ENCODE measurements at regions not wholly inside any gene's neighbourhood (a gene's known extent, or its start where the extent isn't known, plus 50 kb on each side); places are given as distances from the start of the nearest gene placed in this dataset.

DNA sequence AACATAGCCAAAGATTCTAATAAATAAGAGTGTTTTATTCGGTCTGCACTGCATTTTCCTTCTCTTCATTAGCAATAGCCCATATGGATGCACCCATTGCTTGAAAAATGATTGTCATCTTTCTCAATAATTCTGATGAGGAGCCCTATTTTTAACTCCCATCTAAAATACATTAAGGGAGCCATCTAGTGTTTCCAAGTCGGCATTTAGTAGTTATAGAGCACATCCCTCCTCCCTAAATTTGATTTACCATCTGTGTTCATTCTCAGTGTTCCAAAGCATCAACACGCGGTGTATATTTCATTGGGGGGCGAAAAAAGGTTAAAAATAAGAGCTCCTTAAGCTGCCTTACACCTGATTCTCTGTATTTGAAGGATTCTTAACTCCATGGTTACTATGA is 119.2 kb upstream of the IPO5 start:
- FAIRE-seq: no peak
- no peak overlapping the region for H2AFZ ChIP-seq (ENCODE audit: low read depth, low read length)
- H3K9ac ChIP-seq (ENCODE audit: insufficient read depth in 1 of 2, low read depth in 2 of 2, low read length in 2 of 2): no peak overlapping the region
- H3K4me1 ChIP-seq (replicated peaks in 1 of 2; ENCODE audit: control insufficient read depth in 2 of 2, insufficient read depth in 2 of 2, low read length in 2 of 2): no peaks in the 10 kb centered on the region
- intact Hi-C loops (cut with micrococcal nuclease) (no loop called here), in situ Hi-C loops (cut with MboI) (no loop called here)
- TF ChIP-seq GATAD2A (IDR thresholded peaks at IDR 0.05): no peak
- no peak for TF ChIP-seq ZNF263 (CRISPR knock-in tag; IDR thresholded peaks at IDR 0.05; ENCODE audit: borderline replicate concordance)
- no peak for TF ChIP-seq ZNF583 (CRISPR knock-in tag; IDR thresholded peaks at IDR 0.05)
- TF ChIP-seq BRCA1 (IDR thresholded peaks at IDR 0.05): no peak
- no peak for TF ChIP-seq BRCA1 (CRISPR knock-in tag; IDR thresholded peaks at IDR 0.05)
- no peak for TF ChIP-seq U2AF2 (optimal IDR thresholded peaks at IDR 0.05; ENCODE audit: low read depth, low read length)
- no peak for TF ChIP-seq NELFE (IDR thresholded peaks at IDR 0.05; ENCODE audit: insufficient read depth, insufficient read length)
- H3K4me3 ChIP-seq: no peak overlapping the region
- no TSS peak for BruUV-seq (replicated peaks)
- 0% methylated on average over 5 of the region's 5 CpGs for WGBS (ENCODE audit: insufficient coverage, low coverage, missing lambda C conversion rate)
- ChIA-PET CTCF (ENCODE audit: low intra/inter-chr PET ratio) (no interaction called here), POLR2A (no interaction called here)
- no peaks in the 10 kb centered on the region for H4K20me1 ChIP-seq (replicated peaks; ENCODE audit: control insufficient read depth, insufficient read depth, low read length)
- no peaks in the 10 kb centered on the region for H3K9me3 ChIP-seq (replicated peaks; ENCODE audit: control insufficient read depth, insufficient read depth, low read depth, low read length)
- no peaks in the 10 kb centered on the region for H3K9me1 ChIP-seq (ENCODE audit: control insufficient read depth, insufficient read depth, low read length)
- ATAC-seq: no peak
- H3K27ac ChIP-seq (ENCODE audit: extremely low read depth, low read depth, low read length): no peak overlapping the region
- H3K79me2 ChIP-seq (ENCODE audit: control insufficient read depth, insufficient read depth, low read length): no peaks in the 10 kb centered on the region
- no peaks in the 10 kb centered on the region for H3K36me3 ChIP-seq (ENCODE audit: control insufficient read depth, insufficient read depth, low read length)
- no peak overlapping the region for H3K4me2 ChIP-seq (ENCODE audit: insufficient read depth, low read length)
- H3K27me3 ChIP-seq (ENCODE audit: control insufficient read depth in 2 of 2, insufficient read depth in 2 of 2, low read length in 2 of 2): no peaks in the 10 kb centered on the region
- DNase-seq (ENCODE audit: extremely low read depth in 1 of 4, low spot score in 3 of 4): no peak

DNA sequence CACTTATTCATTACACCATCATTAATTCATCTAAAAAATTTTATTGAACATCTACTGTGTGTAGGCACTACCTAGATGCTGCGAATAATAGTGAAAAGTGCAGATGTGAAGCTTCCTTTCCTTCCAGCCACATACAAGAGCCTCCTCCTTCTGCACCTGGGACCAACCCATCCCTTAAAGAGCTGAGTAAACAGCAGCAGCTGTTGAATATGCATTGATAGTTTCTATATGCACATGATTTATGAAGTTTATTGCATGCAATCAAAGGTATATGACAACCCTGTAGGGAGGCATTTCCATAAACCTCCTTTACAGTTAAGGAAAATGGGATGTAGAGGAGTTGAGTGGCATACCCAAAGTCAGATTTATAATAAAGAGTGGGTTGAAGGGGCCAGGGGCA is 110.3 kb upstream of the IPO5 start:
- Histone ChIP-seq H3K4me3 (no peak overlapping the region), H3K36me3 (ENCODE audit: control insufficient read depth, insufficient read depth, low read length) (no peaks in the 10 kb centered on the region), H3K9me1 (ENCODE audit: control insufficient read depth, insufficient read depth, low read length) (no peaks in the 10 kb centered on the region), H3K27ac (ENCODE audit: extremely low read depth, low read depth, low read length) (no peak overlapping the region), H3K4me2 (ENCODE audit: insufficient read depth, low read length) (no peak overlapping the region), H3K9me3 (replicated peaks; ENCODE audit: control insufficient read depth, insufficient read depth, low read depth, low read length) (no peaks in the 10 kb centered on the region), H4K20me1 (replicated peaks; ENCODE audit: control insufficient read depth, insufficient read depth, low read length) (no peaks in the 10 kb centered on the region), H3K9ac (ENCODE audit: insufficient read depth in 1 of 2, low read depth in 2 of 2, low read length in 2 of 2) (no peak overlapping the region), H3K27me3 (ENCODE audit: control insufficient read depth in 2 of 2, insufficient read depth in 2 of 2, low read length in 2 of 2) (no peaks in the 10 kb centered on the region), H3K4me1 (replicated peaks in 1 of 2; ENCODE audit: control insufficient read depth in 2 of 2, insufficient read depth in 2 of 2, low read length in 2 of 2) (no peaks in the 10 kb centered on the region), H3K79me2 (ENCODE audit: control insufficient read depth, insufficient read depth, low read length) (no peaks in the 10 kb centered on the region), H2AFZ (ENCODE audit: low read depth, low read length) (no peak overlapping the region)
- intact Hi-C loops (cut with micrococcal nuclease) (no loop called here), in situ Hi-C loops (cut with MboI) (no loop called here)
- FAIRE-seq (no peak), ATAC-seq (no peak), DNase-seq (ENCODE audit: extremely low read depth in 1 of 4, low spot score in 3 of 4) (no peak)
- POLR2A ChIA-PET: no interaction called here
- no TSS peak for BruUV-seq (replicated peaks)
- CTCF ChIA-PET (ENCODE audit: low intra/inter-chr PET ratio): no interaction called here
- 0% methylated on average over 1 of the region's 1 CpG for WGBS (ENCODE audit: insufficient coverage, low coverage, missing lambda C conversion rate)
- no peak for TF ChIP-seq TBL1XR1 (IDR thresholded peaks at IDR 0.05; ENCODE audit: low read length in 2 of 2)
- TF ChIP-seq ZNF76 (CRISPR knock-in tag; IDR thresholded peaks at IDR 0.05; ENCODE audit: borderline replicate concordance): no peak
- no peak for TF ChIP-seq PHF20 (IDR thresholded peaks at IDR 0.05; ENCODE audit: partially characterized antibody)
- TF ChIP-seq KAT7 (CRISPR knock-in tag; IDR thresholded peaks at IDR 0.05; ENCODE audit: borderline replicate concordance): no peak
- no peak for TF ChIP-seq SRSF9 (IDR thresholded peaks at IDR 0.05; ENCODE audit: borderline replicate concordance, low read depth, low read length)
- no peak for TF ChIP-seq PYGO2 (tag; IDR thresholded peaks at IDR 0.05)
- no peak for TF ChIP-seq JUN (IDR thresholded peaks at IDR 0.05; ENCODE audit: borderline replicate concordance, low read depth, low read length)
- TF ChIP-seq JUN (CRISPR knock-in tag; IDR thresholded peaks at IDR 0.05; ENCODE audit: borderline replicate concordance): no peak
- TF ChIP-seq, protein P1, sequence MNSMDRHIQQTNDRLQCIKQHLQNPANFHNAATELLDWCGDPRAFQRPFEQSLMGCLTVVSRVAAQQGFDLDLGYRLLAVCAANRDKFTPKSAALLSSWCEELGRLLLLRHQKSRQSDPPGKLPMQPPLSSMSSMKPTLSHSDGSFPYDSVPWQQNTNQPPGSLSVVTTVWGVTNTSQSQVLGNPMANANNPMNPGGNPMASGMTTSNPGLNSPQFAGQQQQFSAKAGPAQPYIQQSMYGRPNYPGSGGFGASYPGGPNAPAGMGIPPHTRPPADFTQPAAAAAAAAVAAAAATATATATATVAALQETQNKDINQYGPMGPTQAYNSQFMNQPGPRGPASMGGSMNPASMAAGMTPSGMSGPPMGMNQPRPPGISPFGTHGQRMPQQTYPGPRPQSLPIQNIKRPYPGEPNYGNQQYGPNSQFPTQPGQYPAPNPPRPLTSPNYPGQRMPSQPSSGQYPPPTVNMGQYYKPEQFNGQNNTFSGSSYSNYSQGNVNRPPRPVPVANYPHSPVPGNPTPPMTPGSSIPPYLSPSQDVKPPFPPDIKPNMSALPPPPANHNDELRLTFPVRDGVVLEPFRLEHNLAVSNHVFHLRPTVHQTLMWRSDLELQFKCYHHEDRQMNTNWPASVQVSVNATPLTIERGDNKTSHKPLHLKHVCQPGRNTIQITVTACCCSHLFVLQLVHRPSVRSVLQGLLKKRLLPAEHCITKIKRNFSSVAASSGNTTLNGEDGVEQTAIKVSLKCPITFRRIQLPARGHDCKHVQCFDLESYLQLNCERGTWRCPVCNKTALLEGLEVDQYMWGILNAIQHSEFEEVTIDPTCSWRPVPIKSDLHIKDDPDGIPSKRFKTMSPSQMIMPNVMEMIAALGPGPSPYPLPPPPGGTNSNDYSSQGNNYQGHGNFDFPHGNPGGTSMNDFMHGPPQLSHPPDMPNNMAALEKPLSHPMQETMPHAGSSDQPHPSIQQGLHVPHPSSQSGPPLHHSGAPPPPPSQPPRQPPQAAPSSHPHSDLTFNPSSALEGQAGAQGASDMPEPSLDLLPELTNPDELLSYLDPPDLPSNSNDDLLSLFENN (IDR thresholded peaks at IDR 0.05; ENCODE audit: low read depth in 2 of 2, low read length in 2 of 2): no peak
- TF ChIP-seq CC2D1A (IDR thresholded peaks at IDR 0.05): no peak
- no peak for TF ChIP-seq CEBPB (tag; IDR thresholded peaks at IDR 0.05)

Data from K562 (cell line).